Lung (tissue), 11 donors: ENCODE measurements at regions not wholly inside any gene's neighbourhood (a gene's known extent, or its start where the extent isn't known, plus 50 kb on each side); places are given as distances from the start of the nearest gene placed in this dataset.

ENCODE experiments used
- ATAC-seq: fragments of 200-7000 bp; cut with Tn5 transposase; one replicate; pipeline ENCODE4 v1.9.1; 2020; ENCODE audit warnings: moderate number of reproducible peaks; ENCODE audit not compliant: insufficient read depth, low FRiP score
- DNase-seq, 3 donors: peaks; one replicate each; pipeline ENCODE4 v3.0.0-alpha.2; 2013 to 2017
- H3K27ac ChIP-seq, 2 donors: one replicate each; pipeline ENCODE4 v1.5.1; 2013; ENCODE audit warnings: mild to moderate bottlenecking in 2 of 2, moderate library complexity in 2 of 2, control low read depth in 1 of 2, inconsistent platforms in 1 of 2, low read depth in 1 of 2, low read length in 1 of 2
- H3K27me3 ChIP-seq, 3 donors: one replicate each; pipeline ENCODE4 v1.5.1; 2013; ENCODE audit warnings: low read length in 2 of 3; ENCODE audit not compliant: control insufficient read depth in 3 of 3, insufficient read depth in 3 of 3
- H3K36me3 ChIP-seq, 4 donors: one replicate each; pipeline ENCODE4 v1.5.1; 2013; ENCODE audit warnings: low read length in 4 of 4, mild to moderate bottlenecking in 1 of 4, moderate library complexity in 1 of 4; ENCODE audit not compliant: control insufficient read depth in 4 of 4, insufficient read depth in 4 of 4
- H3K4me1 ChIP-seq, 5 donors: one replicate each; pipeline ENCODE4 v1.5.1; 2013; ENCODE audit warnings: low read length in 5 of 5, mild to moderate bottlenecking in 2 of 5, moderate library complexity in 1 of 5; ENCODE audit not compliant: control insufficient read depth in 5 of 5, insufficient read depth in 5 of 5
- H3K4me3 ChIP-seq: one replicate; pipeline ENCODE4 v1.5.1; 2013; ENCODE audit warnings: mild to moderate bottlenecking, control low read depth, moderate library complexity
- H3K9ac ChIP-seq, 2 donors: one replicate each; pipeline ENCODE4 v1.5.1; 2013; ENCODE audit warnings: low read length in 2 of 2, control low read depth in 1 of 2; ENCODE audit not compliant: insufficient read depth in 1 of 2
- H3K9me3 ChIP-seq, 4 donors: one replicate each; pipeline ENCODE4 v1.5.1; 2013; ENCODE audit warnings: low read length in 3 of 4, mild to moderate bottlenecking in 1 of 4, moderate library complexity in 1 of 4; ENCODE audit not compliant: control insufficient read depth in 4 of 4, insufficient read depth in 3 of 4
- WGBS, 2 donors: extraction: QIAGEN DNeasy Blood & Tissue Kit; methylation state at CpG; one replicate each; pipeline ENCODE4 v1.1.7; 2013; 5-methylcytosine and 5-hydroxymethylcytosine counted together
- TF ChIP-seq, protein P1 (sequence below): IDR thresholded peaks from 2 replicates; pipeline ENCODE4 v1.5.1; 2012; ENCODE audit warnings: mild to moderate bottlenecking; ENCODE audit errors: control extremely low read depth, extremely low read depth
- donor health status: control.
- donor health status: control.
- donor health status: Bipolar disorder and iron deficiency.
- donor health status: healthy.
- donor health status: DM: yes; HTN: yes; CAD: no.

DNA sequence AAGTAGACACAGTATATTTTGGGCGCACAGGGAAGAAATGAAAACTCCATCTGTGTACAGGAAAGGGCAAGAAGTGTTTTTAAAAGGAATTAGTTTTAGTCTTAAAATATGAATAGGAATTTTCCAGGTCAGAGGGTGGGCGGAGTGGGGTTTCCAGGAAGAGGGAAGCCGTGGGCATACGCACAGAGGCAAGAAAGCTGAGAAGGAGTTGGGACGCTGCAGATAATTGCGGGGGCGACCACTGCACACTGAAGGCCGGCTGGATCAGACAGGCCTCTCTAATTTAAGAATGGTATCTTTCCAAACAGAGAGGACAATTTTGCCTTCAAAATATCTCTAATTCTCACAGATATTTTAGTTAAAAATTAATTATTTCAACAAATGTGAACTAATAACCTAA is 189.1 kb upstream of the INHBA start:
- TF ChIP-seq, protein P1, sequence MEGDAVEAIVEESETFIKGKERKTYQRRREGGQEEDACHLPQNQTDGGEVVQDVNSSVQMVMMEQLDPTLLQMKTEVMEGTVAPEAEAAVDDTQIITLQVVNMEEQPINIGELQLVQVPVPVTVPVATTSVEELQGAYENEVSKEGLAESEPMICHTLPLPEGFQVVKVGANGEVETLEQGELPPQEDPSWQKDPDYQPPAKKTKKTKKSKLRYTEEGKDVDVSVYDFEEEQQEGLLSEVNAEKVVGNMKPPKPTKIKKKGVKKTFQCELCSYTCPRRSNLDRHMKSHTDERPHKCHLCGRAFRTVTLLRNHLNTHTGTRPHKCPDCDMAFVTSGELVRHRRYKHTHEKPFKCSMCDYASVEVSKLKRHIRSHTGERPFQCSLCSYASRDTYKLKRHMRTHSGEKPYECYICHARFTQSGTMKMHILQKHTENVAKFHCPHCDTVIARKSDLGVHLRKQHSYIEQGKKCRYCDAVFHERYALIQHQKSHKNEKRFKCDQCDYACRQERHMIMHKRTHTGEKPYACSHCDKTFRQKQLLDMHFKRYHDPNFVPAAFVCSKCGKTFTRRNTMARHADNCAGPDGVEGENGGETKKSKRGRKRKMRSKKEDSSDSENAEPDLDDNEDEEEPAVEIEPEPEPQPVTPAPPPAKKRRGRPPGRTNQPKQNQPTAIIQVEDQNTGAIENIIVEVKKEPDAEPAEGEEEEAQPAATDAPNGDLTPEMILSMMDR: no peak
- 76 to 90% methylated on average over 8 of the region's 8 CpGs for WGBS, 2 donors
- no peak for ATAC-seq

DNA sequence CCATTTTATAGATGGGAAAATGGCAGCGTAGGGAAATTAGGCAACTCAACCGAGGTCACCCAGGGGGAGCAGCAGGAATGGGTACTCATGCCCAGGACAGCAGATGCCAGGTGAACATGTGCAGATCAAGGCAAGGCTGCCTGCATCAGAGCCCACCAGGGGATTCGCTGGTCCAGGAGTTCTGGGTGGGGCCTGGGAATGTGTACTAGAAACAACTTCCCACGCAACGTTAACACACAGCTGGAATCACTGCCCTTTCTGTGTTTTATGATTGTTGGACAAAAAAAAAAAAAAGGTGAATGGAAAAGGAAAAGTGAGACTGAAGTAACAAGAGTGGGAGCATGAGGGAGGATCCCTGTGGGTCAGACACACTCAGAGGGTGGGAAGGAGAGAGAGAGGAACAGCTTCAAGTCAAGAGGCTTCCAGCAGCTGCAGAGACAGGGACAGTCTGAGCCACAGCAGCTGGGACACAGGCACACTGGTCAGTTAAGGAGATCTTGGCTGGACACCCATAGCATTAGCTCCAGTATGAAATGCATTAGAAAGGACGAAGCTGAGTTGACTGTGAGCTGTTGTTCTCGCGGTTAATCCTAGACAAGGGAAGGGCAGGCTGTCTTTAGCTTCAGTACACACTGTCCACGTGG is 187.9 kb upstream of the INHBA start:
- H3K36me3 ChIP-seq: no peaks in the 10 kb centered on the region
- H3K27ac ChIP-seq: no peak overlapping the region
- H3K4me3 ChIP-seq: no peak overlapping the region
- TF ChIP-seq, protein P1: no peak
- H3K9ac ChIP-seq: no peak overlapping the region
- ATAC-seq (no peak), DNase-seq (peak in 1 of 3 donors; percentile 37)
- WGBS, 2 donors: 82 to 89% methylated on average over 9 of the region's 9 CpGs
- no peaks in the 10 kb centered on the region for H3K9me3 ChIP-seq
- peaks cover 0 to 10% (median 0%) of the 10 kb centered on the region in 5 donors for H3K4me1 ChIP-seq
- H3K27me3 ChIP-seq: no peaks in the 10 kb centered on the region

More for the DNA sequence above, 189.1 kb upstream of the INHBA start:
- no peaks in the 10 kb centered on the region for H3K9me3 ChIP-seq
- no peaks in the 10 kb centered on the region for H3K27me3 ChIP-seq
- H3K9ac ChIP-seq: no peak overlapping the region
- peaks cover 0 to 5% (median 0%) of the 10 kb centered on the region in 5 donors for H3K4me1 ChIP-seq
- H3K4me3 ChIP-seq: no peak overlapping the region
- no peak for DNase-seq
- no peaks in the 10 kb centered on the region for H3K36me3 ChIP-seq
- H3K27ac ChIP-seq: no peak overlapping the region

DNA sequence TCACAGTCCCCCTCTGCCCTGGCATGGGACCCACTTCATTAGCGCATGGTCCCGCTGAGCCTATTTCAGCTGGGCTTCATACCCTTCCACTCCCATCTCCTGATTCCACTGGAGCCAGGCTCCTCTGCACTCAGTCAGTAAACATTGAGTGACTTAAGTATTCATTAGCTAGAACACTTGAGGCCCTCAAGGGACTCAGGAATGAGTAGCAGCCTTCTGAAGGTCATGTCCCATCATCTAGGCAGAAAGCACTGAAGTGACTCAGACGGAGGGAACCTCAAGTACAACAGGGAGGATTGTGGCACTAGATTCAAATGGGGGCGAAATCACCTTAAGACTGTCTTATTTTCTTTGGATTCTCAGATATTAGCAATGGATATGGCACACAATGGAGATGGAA is 186.6 kb upstream of the INHBA start:
- H3K4me3 ChIP-seq: no peak overlapping the region
- H3K27me3 ChIP-seq: no peaks in the 10 kb centered on the region
- TF ChIP-seq, protein P1: no peak
- no peak overlapping the region for H3K9ac ChIP-seq
- peaks cover 0 to 10% (median 0%) of the 10 kb centered on the region in 5 donors for H3K4me1 ChIP-seq
- H3K36me3 ChIP-seq: no peaks in the 10 kb centered on the region
- no peaks in the 10 kb centered on the region for H3K9me3 ChIP-seq
- H3K27ac ChIP-seq: no peak overlapping the region
- 84 to 91% methylated on average over 4 of the region's 4 CpGs for whole genome bisulfite sequencing, 2 donors
- DNase-seq: no peak
- no peak for ATAC-seq

DNA sequence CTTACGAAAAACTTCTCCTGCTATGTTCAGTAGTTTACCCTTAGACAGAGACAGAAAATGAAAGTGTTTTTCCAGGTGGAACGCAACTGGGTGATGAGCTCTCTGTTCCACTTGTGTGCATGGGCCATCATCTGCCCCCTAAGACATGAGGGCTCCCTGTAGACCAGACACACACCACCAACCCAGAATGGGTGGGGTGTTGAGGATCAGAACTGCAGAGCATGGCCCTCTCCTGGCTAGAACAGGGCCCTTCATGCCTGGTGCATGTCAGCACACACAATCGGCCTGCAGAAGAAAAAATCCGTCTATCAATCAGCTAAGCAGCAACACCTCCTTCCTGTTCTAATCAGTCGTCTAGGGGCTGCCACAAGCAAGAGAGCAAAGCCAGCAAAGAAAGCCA is 186.2 kb upstream of the INHBA start:
- Histone ChIP-seq H3K27me3 (no peaks in the 10 kb centered on the region), H3K36me3 (no peaks in the 10 kb centered on the region), H3K4me3 (no peak overlapping the region), H3K9me3 (no peaks in the 10 kb centered on the region), H3K4me1 (peaks cover 0 to 10% (median 0%) of the 10 kb centered on the region in 5 donors), H3K27ac (no peak overlapping the region), H3K9ac (no peak overlapping the region)
- ATAC-seq (no peak), DNase-seq (no peak)
- 63 to 66% methylated on average over 5 of the region's 5 CpGs for WGBS, 2 donors
- TF ChIP-seq, protein P1: no peak
